HCEC 1CT (cell line): ENCODE measurements at regions not wholly inside any gene's neighbourhood (a gene's known extent, or its start where the extent isn't known, plus 50 kb on each side); places are given as distances from the start of the nearest gene placed in this dataset.

Source experiments
- DNase-seq: peaks from one replicate; pipeline ENCODE4 v3.0.0-alpha.2; 2017

DNA sequence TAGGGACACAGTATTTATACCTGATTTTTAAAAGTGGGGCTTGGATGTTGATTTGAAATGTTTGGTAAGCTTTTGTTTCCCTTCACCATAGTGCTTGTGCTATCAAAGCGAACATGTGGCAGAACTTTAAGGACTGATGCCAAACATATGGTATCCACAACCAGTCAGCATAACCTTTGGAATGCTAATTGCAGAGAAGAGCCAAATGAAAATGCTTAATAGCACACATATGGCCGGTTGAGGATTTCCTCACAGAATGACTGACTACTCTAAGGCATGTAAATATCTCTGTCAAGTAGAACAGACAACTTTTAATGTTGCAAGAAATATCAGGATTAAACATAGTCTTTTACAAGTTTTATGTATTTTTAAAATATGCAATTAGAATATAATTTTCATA, 120.9 kb upstream of the COL3A1 start:
- DNase-seq: peak; percentile 96

DNA sequence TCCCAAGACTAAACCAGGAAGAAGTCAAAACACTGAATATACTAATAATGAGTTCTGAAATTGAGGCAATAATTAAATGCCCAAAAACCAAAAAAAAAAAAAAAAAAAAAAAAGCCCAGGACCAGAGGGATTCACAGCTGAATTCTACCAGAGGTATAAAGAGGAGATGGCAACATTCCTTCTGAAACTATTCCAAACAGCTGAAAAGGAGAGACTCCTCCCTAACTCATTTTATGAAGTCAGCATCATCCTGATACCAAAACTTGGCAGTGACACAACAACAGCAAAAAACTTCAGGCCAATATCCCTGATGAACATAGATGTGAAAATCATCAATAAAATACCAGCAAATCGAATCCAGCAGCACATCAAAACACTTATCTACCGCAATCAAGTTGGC, 108.5 kb upstream of the COL3A1 start:
- no peak for DNase-seq

- DNase-seq: no peak
Measured at GRCh38 chr2:188869550-188869949, 104.6 kb upstream of the COL3A1 start.

DNA sequence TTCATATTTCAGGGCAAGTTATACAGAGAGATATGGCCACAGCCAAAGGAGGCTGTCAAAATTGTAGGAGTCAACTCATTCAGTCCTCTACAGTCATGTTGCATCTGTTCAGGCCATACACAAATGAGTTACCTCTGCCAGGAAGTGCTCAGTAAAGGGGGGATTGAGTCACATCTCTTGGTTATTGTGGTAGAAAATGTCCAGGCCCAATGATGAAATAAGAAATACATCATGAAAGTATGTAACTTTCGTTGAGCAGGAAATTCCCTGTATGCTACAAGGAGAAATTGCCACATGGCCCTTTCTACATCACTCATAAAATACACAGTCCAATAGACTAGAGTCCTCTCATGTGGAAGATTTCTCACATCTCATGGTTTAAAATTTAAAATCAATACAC, 103.9 kb upstream of the COL3A1 start:
- DNase-seq: peak; percentile 95

GRCh38 chr2:188875104-188875503, 99.1 kb upstream of the COL3A1 start:
- DNase-seq: no peak

DNA sequence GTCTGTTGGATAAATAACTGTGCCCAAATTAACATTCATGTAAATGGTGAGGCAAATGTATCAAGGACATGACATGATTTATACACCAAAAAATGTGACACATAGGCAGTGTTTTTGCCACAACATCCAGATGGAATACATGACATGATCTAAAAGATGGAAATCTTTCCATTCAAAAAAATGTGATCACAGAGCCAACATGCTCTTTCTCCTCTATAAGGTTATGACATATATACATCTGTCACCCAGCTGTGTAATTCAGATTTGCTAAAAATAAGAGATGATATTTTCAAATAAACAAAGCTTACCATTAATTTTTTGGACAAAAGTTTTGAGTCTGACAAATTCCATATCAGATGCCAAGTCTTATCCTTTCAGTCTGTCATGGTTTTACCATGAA, 95.5 kb upstream of the COL3A1 start:
- peak; percentile 26 for DNase-seq

GRCh38 chr2:188880740-188881139, 93.4 kb upstream of the COL3A1 start:
- DNase-seq: no peak

DNA sequence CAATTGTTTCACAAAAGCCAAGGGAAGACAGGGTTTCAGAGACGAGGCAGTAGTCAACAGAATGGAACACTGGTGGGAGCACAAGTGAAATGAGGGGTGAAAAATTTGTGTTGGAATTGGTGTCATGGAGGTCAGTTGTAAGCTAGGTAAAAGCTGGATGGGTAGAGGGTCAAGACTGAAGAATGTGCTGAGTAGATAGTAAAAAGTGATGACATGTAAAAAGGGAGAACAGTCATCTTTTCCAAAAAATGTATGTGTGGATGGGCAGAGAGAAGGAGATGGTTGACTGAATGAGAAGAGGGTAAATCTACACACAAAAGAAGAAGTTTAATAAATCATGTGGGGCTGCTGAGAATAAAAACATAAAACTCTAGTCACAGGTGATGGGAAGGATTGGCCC, 92.7 kb upstream of the COL3A1 start:
- no peak for DNase-seq

GRCh38 chr2:188884046-188884445, 90.1 kb upstream of the COL3A1 start:
- DNase-seq: peak; percentile 74

DNA sequence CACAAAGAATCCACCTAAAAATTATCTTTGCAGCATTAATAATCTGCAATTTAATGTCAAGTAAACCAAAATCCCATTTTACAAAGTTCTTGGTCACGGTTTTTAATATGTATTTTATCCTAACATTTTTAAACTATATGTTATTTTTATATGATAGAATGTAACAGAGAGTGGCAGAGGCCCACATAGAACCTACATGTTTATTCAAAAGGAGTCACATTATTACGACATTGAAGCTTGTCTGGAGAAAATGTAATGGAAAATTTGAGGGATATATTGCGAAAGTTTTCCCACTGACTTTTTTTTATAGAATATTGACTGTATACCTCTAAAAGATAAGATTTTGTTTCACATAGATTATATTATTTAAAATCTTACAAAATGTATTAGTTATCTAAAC, 89.7 kb upstream of the COL3A1 start:
- peak; percentile 69 for DNase-seq

DNA sequence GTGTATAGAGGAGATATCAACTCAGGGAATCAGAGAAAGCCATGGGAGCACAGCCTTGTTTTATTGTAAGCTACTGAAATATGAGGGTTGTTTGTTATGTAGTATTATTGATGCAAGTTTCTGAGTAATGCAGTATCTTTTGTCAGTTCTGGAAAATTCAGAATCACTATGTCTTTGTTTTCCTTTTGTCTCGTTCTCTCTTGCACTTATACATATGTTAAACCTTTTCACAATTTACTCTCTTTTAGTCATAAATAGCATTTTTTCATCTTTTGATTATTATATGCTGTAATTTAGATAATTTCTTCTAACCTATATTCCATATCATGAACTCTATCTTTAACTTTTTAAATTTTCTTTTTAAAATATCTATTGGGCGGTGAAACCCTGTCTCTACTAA, 85.0 kb upstream of the COL3A1 start:
- DNase-seq: no peak

DNA sequence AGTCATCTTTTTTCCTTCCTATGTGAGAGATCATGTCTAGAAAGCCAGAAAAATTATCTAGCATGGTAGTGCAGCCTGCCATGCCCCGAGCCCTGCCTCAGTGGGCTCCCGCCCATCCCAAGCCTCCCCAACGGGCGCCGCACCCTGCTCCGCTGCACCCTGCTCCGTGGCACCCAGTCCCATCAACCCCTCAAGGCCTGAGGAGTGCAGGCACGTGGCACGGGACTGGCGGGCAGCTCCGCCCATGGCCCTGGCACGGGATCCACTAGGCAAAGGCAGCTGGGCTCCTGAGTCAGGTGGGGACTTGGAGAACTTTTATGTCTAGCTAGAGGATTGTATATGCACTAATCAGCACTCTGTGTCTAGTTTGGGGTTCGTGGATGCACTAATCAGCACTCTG, 83.4 kb upstream of the COL3A1 start:
- DNase-seq: no peak

- no peak for DNase-seq
Measured at GRCh38 chr2:188892636-188893035, 81.5 kb upstream of the COL3A1 start.

GRCh38 chr2:188893972-188894371, 80.2 kb upstream of the COL3A1 start:
- no peak for DNase-seq

DNA sequence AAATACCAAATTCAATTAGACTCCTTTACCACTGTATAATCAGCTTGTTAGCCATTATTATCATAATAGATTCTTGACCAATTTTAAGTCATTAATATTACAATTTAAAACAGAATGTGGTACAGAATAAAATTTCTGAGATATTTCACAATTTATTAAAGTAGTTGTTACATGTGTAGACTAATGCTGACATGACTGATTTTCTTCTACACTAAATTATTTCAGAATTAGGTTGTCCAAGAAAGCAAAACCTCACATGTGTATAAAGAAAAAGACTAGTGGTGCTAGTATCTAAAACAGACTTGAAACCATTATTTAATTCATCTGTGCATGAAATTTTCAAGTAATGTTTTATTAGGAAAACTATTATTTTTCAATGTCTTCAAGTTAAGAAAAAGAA, 79.2 kb upstream of the COL3A1 start:
- no peak for DNase-seq

DNA sequence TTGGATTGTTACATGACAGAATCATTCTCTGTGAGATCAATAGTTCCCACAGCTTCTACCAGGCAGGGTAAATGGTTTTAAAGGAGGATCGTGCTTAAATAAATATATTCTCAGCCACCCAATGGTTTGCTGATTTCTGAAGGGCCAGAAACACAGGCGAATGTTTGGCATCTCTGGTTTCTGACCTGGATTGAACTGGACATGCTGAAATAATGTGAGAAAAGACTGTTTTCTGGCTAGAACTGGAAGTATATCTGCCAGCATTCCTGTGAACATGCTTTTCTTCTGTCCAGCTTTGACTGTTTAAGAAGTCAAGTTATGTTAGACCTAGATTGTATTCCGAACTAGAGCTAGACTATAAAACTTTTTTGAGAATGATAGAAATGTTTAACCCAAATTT, 77.1 kb upstream of the COL3A1 start:
- DNase-seq: peak; percentile 24

- peak; percentile 64 for DNase-seq
Measured at GRCh38 chr2:188898261-188898660, 75.9 kb upstream of the COL3A1 start.

GRCh38 chr2:188902901-188903491, 71.2 kb upstream of the COL3A1 start:
- DNase-seq: peak; percentile 77

- DNase-seq: no peak
Measured at GRCh38 chr2:188903740-188904139, 70.4 kb upstream of the COL3A1 start.

DNA sequence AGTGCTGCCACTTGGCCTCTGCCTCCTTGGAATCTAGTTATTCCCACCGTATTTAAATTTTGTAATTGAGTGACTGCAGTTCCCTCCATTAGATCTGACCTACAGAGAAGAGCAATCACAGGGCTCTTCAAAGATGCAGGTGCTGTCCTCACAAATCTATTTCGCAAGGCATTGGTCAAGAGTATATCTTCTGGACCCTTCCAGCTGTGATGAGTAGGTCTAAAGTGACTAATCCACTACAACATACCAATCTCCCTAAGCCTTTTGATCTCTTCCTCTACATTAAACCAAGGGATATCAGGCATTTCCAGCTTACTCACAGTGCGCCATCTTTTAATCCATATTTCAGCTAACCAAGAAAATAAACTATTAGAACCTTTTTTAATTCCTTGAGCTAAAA, 65.1 kb upstream of the COL3A1 start:
- DNase-seq: peak; percentile 56

GRCh38 chr2:188916736-188917135, 57.4 kb upstream of the COL3A1 start:
- no peak for DNase-seq

- no peak for DNase-seq
Measured at GRCh38 chr2:188917632-188918031, 56.5 kb upstream of the COL3A1 start.

DNA sequence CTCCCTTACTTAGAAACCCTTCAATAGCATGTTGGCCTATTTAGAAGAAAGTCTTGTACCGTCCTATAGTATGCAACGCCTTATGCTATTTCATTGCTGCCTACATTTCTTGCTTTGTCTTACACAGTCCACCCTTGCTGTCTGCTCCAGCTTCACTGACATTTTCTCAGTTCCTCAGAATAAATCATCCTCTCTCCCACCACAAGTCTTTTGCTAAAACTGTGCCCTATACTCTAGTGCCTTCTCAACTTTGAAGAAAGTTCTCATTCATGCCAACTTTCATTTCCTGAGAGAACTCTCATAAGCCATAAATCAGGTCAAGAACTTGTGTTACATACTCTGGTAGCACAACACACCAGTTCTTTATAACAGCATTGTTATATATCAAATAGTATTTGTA, 54.3 kb upstream of the COL3A1 start:
- no peak for DNase-seq

DNA sequence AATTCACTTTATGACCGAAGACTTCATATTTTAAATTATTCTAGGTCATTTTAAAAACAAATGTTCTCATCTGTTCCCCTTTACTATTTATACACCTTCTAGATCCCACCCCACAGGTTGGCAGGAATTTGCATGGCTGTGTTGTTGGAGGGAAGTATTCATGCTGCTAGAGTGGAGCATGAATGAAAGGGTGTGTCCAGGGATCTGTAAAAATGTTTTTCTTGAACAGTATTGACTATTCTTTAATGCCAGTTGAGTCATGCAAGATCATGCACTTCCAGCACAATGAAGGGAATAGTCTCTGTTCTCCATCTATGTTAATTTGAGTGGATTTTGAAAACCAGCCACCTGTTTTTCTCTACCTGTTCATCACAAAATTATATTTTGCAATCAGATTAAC, 52.0 kb upstream of the COL3A1 start:
- DNase-seq: no peak
